Osteoblast (primary cell): ENCODE measurements at regions not wholly inside any gene's neighbourhood (a gene's known extent, or its start where the extent isn't known, plus 50 kb on each side); places are given as distances from the start of the nearest gene placed in this dataset.
"Not testable (repeated sequence)": the region's sequence is repeated elsewhere in the genome, so short reads cannot be mapped to it uniquely, and the experiment has no call there.

Experiments used
- DNase-seq: peaks from one replicate; pipeline ENCODE4 v3.0.0; 2011; ENCODE audit warnings: low spot score, mixed read lengths; ENCODE audit not compliant: insufficient read length; ENCODE audit errors: missing footprints
- H2AFZ ChIP-seq: 2 replicates; pipeline ENCODE4 v1.6.0; 2011; ENCODE audit warnings: mild to moderate bottlenecking, low read length
- H3K27ac ChIP-seq: 2 replicates; pipeline ENCODE4 v1.5.1; 2011; ENCODE audit warnings: mild to moderate bottlenecking, low read depth, low read length, moderate library complexity
- H3K27me3 ChIP-seq: 2 replicates; pipeline ENCODE4 v1.6.0; 2012; ENCODE audit warnings: mild to moderate bottlenecking, control low read depth, inconsistent platforms, low read length, moderate library complexity; ENCODE audit not compliant: insufficient read depth
- H3K36me3 ChIP-seq: 2 replicates; pipeline ENCODE4 v1.5.1; 2011; ENCODE audit warnings: mild to moderate bottlenecking, low read length, control low read depth, moderate library complexity; ENCODE audit not compliant: insufficient read depth
- H3K4me1 ChIP-seq: 2 replicates; pipeline ENCODE4 v1.5.1; 2011; ENCODE audit warnings: mild to moderate bottlenecking, low read length, control low read depth, moderate library complexity; ENCODE audit not compliant: insufficient read depth
- H3K4me2 ChIP-seq: 2 replicates; pipeline ENCODE4 v1.6.0; 2011; ENCODE audit warnings: mild to moderate bottlenecking, low read length; ENCODE audit not compliant: insufficient read depth
- H3K4me3 ChIP-seq: fragments of 200-600 bp; sonication (generic); 3 replicates; pipeline ENCODE4 v1.5.1; 2012; ENCODE audit warnings: mild to moderate bottlenecking, low read length, inconsistent platforms; ENCODE audit not compliant: insufficient read depth
- H3K79me2 ChIP-seq: 2 replicates; pipeline ENCODE4 v1.6.0; 2012; ENCODE audit warnings: mild to moderate bottlenecking, low read length, control low read depth, inconsistent platforms; ENCODE audit not compliant: insufficient read depth
- H3K9me3 ChIP-seq: 2 replicates; pipeline ENCODE4 v1.5.1; 2011; ENCODE audit warnings: low read depth, low read length, control low read depth
- H4K20me1 ChIP-seq: 2 replicates; pipeline ENCODE4 v1.6.0; 2012; ENCODE audit warnings: mild to moderate bottlenecking, low read length, control low read depth; ENCODE audit not compliant: insufficient read depth
- CTCF ChIP-seq: IDR thresholded peaks from 2 replicates; pipeline ENCODE4 v1.5.1; 2011; ENCODE audit warnings: mild to moderate bottlenecking, low read depth, low read length, moderate library complexity; ENCODE audit errors: extremely low read depth

DNA sequence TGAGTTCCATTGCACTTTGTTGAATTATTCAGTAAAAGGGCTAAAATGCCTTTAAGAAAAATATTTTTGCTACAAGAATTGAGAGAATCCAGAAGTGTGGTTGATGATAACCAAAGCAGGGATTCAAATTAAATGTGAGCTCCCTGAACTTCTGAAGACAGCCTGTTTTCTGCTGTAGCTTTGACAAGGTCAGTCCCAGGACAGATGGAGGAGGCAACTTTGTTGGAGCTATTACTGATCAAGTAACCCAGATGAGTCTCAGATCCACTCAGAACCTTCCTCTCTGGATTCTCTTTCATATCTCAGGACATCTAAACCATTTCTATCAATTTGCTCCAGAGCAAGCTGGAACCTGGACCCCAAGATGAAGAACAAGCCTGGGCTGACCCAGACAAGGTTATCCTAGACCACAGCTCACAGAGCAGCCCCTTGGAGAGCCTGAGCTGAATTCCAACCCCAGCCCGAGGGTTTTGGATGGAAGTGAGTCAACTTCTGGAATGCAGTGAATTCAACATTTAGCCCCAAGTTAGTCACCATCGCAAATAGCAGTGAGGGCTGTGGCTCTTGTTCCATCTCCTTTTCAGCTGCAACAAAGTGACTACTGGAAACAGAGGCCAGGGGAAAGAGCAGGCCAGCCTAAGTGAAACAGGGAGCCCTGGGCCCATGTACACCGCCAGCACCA, 137.8 kb upstream of the TSC22D1 start:
- peak; percentile 90 for DNase-seq
- H3K27me3 ChIP-seq: no peaks in the 10 kb centered on the region
- no peaks in the 10 kb centered on the region for H3K36me3 ChIP-seq
- no peak for TF ChIP-seq CTCF
- peak overlapping the region; percentile 88 for H3K27ac ChIP-seq
- H3K79me2 ChIP-seq: no peaks in the 10 kb centered on the region
- H3K4me3 ChIP-seq: peak overlapping the region; percentile 24
- H4K20me1 ChIP-seq: no peaks in the 10 kb centered on the region
- H3K4me2 ChIP-seq: peak overlapping the region; percentile 63
- no peak overlapping the region for H2AFZ ChIP-seq
- peaks cover 48% of the 10 kb centered on the region for H3K4me1 ChIP-seq
- H3K9me3 ChIP-seq: no peaks in the 10 kb centered on the region

DNA sequence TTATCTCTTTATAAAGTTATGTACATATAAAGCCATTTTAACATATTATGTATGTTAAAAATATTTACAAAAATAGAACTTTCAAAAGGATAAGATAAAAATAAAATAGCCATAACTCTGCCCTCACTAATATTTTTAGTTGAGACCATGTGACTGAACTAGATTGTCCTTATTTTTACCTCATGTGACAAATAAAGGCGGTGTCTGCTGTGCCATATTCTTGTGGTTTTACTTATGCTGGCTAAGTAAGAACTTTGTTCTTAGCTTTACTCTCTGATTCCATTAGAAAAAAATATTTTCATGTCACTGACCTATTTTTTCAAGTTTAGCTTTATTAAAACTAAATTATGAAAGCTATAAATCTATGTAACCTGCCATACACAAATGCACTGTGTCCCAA, 135.6 kb upstream of the TSC22D1 start:
- Histone ChIP-seq H3K36me3 (no peaks in the 10 kb centered on the region), H2AFZ (no peak overlapping the region), H3K4me2 (no peak overlapping the region), H3K4me1 (peaks cover 48% of the 10 kb centered on the region), H3K4me3 (no peak overlapping the region), H3K27me3 (no peaks in the 10 kb centered on the region), H3K79me2 (no peaks in the 10 kb centered on the region), H4K20me1 (no peaks in the 10 kb centered on the region), H3K27ac (peak overlapping the region; percentile 88), H3K9me3 (peaks cover 2% of the 10 kb centered on the region)
- no peak for DNase-seq
- TF ChIP-seq CTCF: no peak

GRCh38 chr13:44710576-44710975, 134.4 kb upstream of the TSC22D1 start:
- Histone ChIP-seq H3K27me3 (no peaks in the 10 kb centered on the region), H3K9me3 (peaks cover 2% of the 10 kb centered on the region), H3K27ac (peak overlapping the region; percentile 88), H3K4me1 (peaks cover 43% of the 10 kb centered on the region), H3K4me3 (no peak overlapping the region), H3K4me2 (peak overlapping the region; percentile 50), H3K36me3 (no peaks in the 10 kb centered on the region), H3K79me2 (no peaks in the 10 kb centered on the region), H2AFZ (no peak overlapping the region), H4K20me1 (no peaks in the 10 kb centered on the region)
- TF ChIP-seq CTCF: no peak
- DNase-seq: peak; percentile 76

DNA sequence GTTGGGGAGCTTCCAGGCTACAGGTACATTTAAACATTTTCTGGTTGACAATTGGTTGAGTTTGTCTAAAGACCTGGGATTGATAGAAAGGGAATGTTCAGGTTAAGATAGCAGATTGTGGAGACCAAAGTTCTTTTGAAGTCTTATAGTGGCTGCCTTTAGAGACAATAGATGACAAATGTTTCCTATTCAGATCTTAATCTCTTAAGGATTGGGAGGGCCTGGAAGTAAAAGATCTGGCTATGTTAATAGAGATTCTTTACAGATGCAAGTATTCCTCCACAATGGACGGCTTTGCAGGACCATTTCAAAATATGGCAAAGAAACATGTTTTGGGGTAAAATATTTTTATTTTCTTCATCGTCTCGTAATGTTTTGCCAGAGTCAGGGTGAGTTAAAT, 128.7 kb upstream of the TSC22D1 start:
- H3K4me1 ChIP-seq, DNase-seq, H3K36me3 ChIP-seq, H3K4me2 ChIP-seq, H3K9me3 ChIP-seq, H3K79me2 ChIP-seq, H2AFZ ChIP-seq, H3K27ac ChIP-seq, H3K4me3 ChIP-seq, H3K27me3 ChIP-seq, H4K20me1 ChIP-seq: not testable (repeated sequence)
